T-helper 1 cell treated with Interleukin-12 subunit alpha and Interleukin-12 subunit beta and Interleukin-4 antibody, amounts not matched to agents 30 μg/mL and 1 μg/mL, for 36 hours (primary cell): ENCODE measurements at regions not wholly inside any gene's neighbourhood (a gene's known extent, or its start where the extent isn't known, plus 50 kb on each side); places are given as distances from the start of the nearest gene placed in this dataset.

ENCODE experiments used
- H3K27ac Mint-ChIP-seq: one replicate; pipeline ENCODE4 v1.8.0; 2021; ENCODE audit warnings: mild to moderate bottlenecking, mixed read lengths
- H3K27me3 Mint-ChIP-seq: one replicate; pipeline ENCODE4 v1.8.0; 2021; ENCODE audit warnings: low read depth, mixed read lengths
- H3K36me3 Mint-ChIP-seq: one replicate; pipeline ENCODE4 v1.8.0; 2021; ENCODE audit warnings: low read depth, mixed read lengths
- H3K4me1 Mint-ChIP-seq: one replicate; pipeline ENCODE4 v1.8.0; 2021; ENCODE audit warnings: low read depth, mixed read lengths
- H3K4me3 Mint-ChIP-seq: one replicate; pipeline ENCODE4 v1.8.0; 2021; ENCODE audit warnings: mild to moderate bottlenecking, moderate library complexity, mixed read lengths
- H3K9me3 Mint-ChIP-seq: one replicate; pipeline ENCODE4 v1.8.0; 2021; ENCODE audit warnings: mixed read lengths

GRCh38 chr3:40768046-40768445 lies 243.3 kb downstream of the ZNF621 start:
- Mint-ChIP-seq H3K4me1 (peaks cover 2% of the 10 kb centered on the region), H3K4me3 (no peak overlapping the region), H3K36me3 (no peaks in the 10 kb centered on the region), H3K27me3 (no peaks in the 10 kb centered on the region), H3K9me3 (no peaks in the 10 kb centered on the region), H3K27ac (no peak overlapping the region)

- Mint-ChIP-seq H3K9me3 (no peaks in the 10 kb centered on the region), H3K27ac (no peak overlapping the region), H3K4me3 (no peak overlapping the region), H3K27me3 (no peaks in the 10 kb centered on the region), H3K36me3 (no peaks in the 10 kb centered on the region), H3K4me1 (peaks cover 2% of the 10 kb centered on the region)
Measured at GRCh38 chr3:40768536-40768935, 243.8 kb downstream of the ZNF621 start.

- Mint-ChIP-seq H3K4me1 (peaks cover 2% of the 10 kb centered on the region), H3K27ac (no peak overlapping the region), H3K27me3 (no peaks in the 10 kb centered on the region), H3K4me3 (no peak overlapping the region), H3K36me3 (no peaks in the 10 kb centered on the region), H3K9me3 (no peaks in the 10 kb centered on the region)
Measured at GRCh38 chr3:40770061-40770460, 245.3 kb downstream of the ZNF621 start.

- Mint-ChIP-seq H3K27me3 (no peaks in the 10 kb centered on the region), H3K4me3 (no peak overlapping the region), H3K36me3 (no peaks in the 10 kb centered on the region), H3K27ac (no peak overlapping the region), H3K4me1 (peaks cover 2% of the 10 kb centered on the region), H3K9me3 (no peaks in the 10 kb centered on the region)
Measured at GRCh38 chr3:40771112-40771511, 246.4 kb downstream of the ZNF621 start.

- no peak overlapping the region for H3K27ac Mint-ChIP-seq
- no peaks in the 10 kb centered on the region for H3K4me1 Mint-ChIP-seq
- no peak overlapping the region for H3K4me3 Mint-ChIP-seq
- no peaks in the 10 kb centered on the region for H3K27me3 Mint-ChIP-seq
- no peaks in the 10 kb centered on the region for H3K9me3 Mint-ChIP-seq
- H3K36me3 Mint-ChIP-seq: no peaks in the 10 kb centered on the region
Measured at GRCh38 chr3:40779039-40779438, 254.3 kb downstream of the ZNF621 start.

GRCh38 chr3:40780291-40780924 lies 255.6 kb downstream of the ZNF621 start:
- Mint-ChIP-seq H3K4me1 (no peaks in the 10 kb centered on the region), H3K27ac (no peak overlapping the region), H3K9me3 (no peaks in the 10 kb centered on the region), H3K4me3 (no peak overlapping the region), H3K27me3 (no peaks in the 10 kb centered on the region), H3K36me3 (no peaks in the 10 kb centered on the region)

- H3K4me3 Mint-ChIP-seq: no peak overlapping the region
- no peaks in the 10 kb centered on the region for H3K27me3 Mint-ChIP-seq
Measured at GRCh38 chr3:40780925-40781406, 256.2 kb downstream of the ZNF621 start.

GRCh38 chr3:40782111-40782721 lies 257.5 kb downstream of the ZNF621 start:
- H3K27me3 Mint-ChIP-seq: no peaks in the 10 kb centered on the region
- no peak overlapping the region for H3K27ac Mint-ChIP-seq
- no peak overlapping the region for H3K4me3 Mint-ChIP-seq
- H3K4me1 Mint-ChIP-seq: no peaks in the 10 kb centered on the region
- H3K36me3 Mint-ChIP-seq: no peaks in the 10 kb centered on the region
- peaks cover 4% of the 10 kb centered on the region for H3K9me3 Mint-ChIP-seq

More at GRCh38 chr3:40780925-40781406, 256.2 kb downstream of the ZNF621 start:
- no peaks in the 10 kb centered on the region for H3K36me3 Mint-ChIP-seq
- H3K27ac Mint-ChIP-seq: no peak overlapping the region
- no peaks in the 10 kb centered on the region for H3K9me3 Mint-ChIP-seq
- H3K4me1 Mint-ChIP-seq: no peaks in the 10 kb centered on the region

- Mint-ChIP-seq H3K9me3 (peaks cover 4% of the 10 kb centered on the region), H3K36me3 (no peaks in the 10 kb centered on the region), H3K4me1 (no peaks in the 10 kb centered on the region), H3K27me3 (no peaks in the 10 kb centered on the region), H3K27ac (no peak overlapping the region), H3K4me3 (no peak overlapping the region)
Measured at GRCh38 chr3:40790746-40791145, 266.0 kb downstream of the ZNF621 start.

GRCh38 chr3:40793730-40794129 lies 269.0 kb downstream of the ZNF621 start:
- no peak overlapping the region for H3K27ac Mint-ChIP-seq
- no peaks in the 10 kb centered on the region for H3K4me1 Mint-ChIP-seq
- H3K27me3 Mint-ChIP-seq: no peaks in the 10 kb centered on the region
- no peaks in the 10 kb centered on the region for H3K9me3 Mint-ChIP-seq
- no peak overlapping the region for H3K4me3 Mint-ChIP-seq
- H3K36me3 Mint-ChIP-seq: no peaks in the 10 kb centered on the region

GRCh38 chr3:40800343-40800742 lies 275.6 kb downstream of the ZNF621 start:
- Mint-ChIP-seq H3K4me1 (no peaks in the 10 kb centered on the region), H3K4me3 (no peak overlapping the region), H3K36me3 (no peaks in the 10 kb centered on the region), H3K9me3 (peaks cover 3% of the 10 kb centered on the region), H3K27ac (no peak overlapping the region), H3K27me3 (no peaks in the 10 kb centered on the region)

GRCh38 chr3:40801284-40801741 lies 276.6 kb downstream of the ZNF621 start:
- Mint-ChIP-seq H3K36me3 (no peaks in the 10 kb centered on the region), H3K9me3 (peaks cover 3% of the 10 kb centered on the region), H3K27ac (no peak overlapping the region), H3K27me3 (no peaks in the 10 kb centered on the region), H3K4me1 (no peaks in the 10 kb centered on the region), H3K4me3 (no peak overlapping the region)

- Mint-ChIP-seq H3K27ac (no peak overlapping the region), H3K9me3 (peaks cover 3% of the 10 kb centered on the region), H3K4me3 (no peak overlapping the region), H3K27me3 (no peaks in the 10 kb centered on the region), H3K4me1 (no peaks in the 10 kb centered on the region), H3K36me3 (no peaks in the 10 kb centered on the region)
Measured at GRCh38 chr3:40803311-40803710, 278.6 kb downstream of the ZNF621 start.

GRCh38 chr3:40805456-40805855 lies 280.7 kb downstream of the ZNF621 start:
- Mint-ChIP-seq H3K27ac (no peak overlapping the region), H3K4me3 (no peak overlapping the region), H3K36me3 (no peaks in the 10 kb centered on the region), H3K27me3 (no peaks in the 10 kb centered on the region), H3K4me1 (no peaks in the 10 kb centered on the region), H3K9me3 (peaks cover 3% of the 10 kb centered on the region)

- peaks cover 3% of the 10 kb centered on the region for H3K9me3 Mint-ChIP-seq
- no peak overlapping the region for H3K4me3 Mint-ChIP-seq
- H3K4me1 Mint-ChIP-seq: no peaks in the 10 kb centered on the region
- no peak overlapping the region for H3K27ac Mint-ChIP-seq
- no peaks in the 10 kb centered on the region for H3K36me3 Mint-ChIP-seq
- no peaks in the 10 kb centered on the region for H3K27me3 Mint-ChIP-seq
Measured at GRCh38 chr3:40810813-40811212, 286.1 kb downstream of the ZNF621 start.
